DND-41 (cell line): ENCODE measurements at regions not wholly inside any gene's neighbourhood (a gene's known extent, or its start where the extent isn't known, plus 50 kb on each side); places are given as distances from the start of the nearest gene placed in this dataset.

ENCODE experiments used
- CTCF ChIP-seq: IDR thresholded peaks from 2 replicates; pipeline ENCODE4 v1.5.1; 2012; ENCODE audit warnings: borderline replicate concordance, low read length, moderate library complexity, mild to moderate bottlenecking; ENCODE audit not compliant: poor library complexity, severe bottlenecking; ENCODE audit errors: extremely low read depth
- EZH2 ChIP-seq: IDR thresholded peaks from 3 replicates; pipeline ENCODE4 v1.6.1; 2012; ENCODE audit warnings: borderline replicate concordance, low read depth, mild to moderate bottlenecking, moderate library complexity, low read length, inconsistent platforms; ENCODE audit not compliant: severe bottlenecking

- no peak for TF ChIP-seq CTCF
- TF ChIP-seq EZH2 = no peak
Measured at GRCh38 chr4:16411501-16412085, 185.3 kb upstream of the TAPT1 start.
